Hematopoietic multipotent progenitor cell treated with erythropoietin and hydrocortisone succinate and interleukin-3 and kit ligand, for 6 days (in vitro differentiated cells): ENCODE measurements at regions not wholly inside any gene's neighbourhood (a gene's known extent, or its start where the extent isn't known, plus 50 kb on each side); places are given as distances from the start of the nearest gene placed in this dataset.
A peak's percentile ranks its signal among the peaks of the same experiment; 100 is the strongest.

Experiments
- DNase-seq: peaks from one replicate; pipeline ENCODE4 v3.0.0-alpha.2; 2015

DNA sequence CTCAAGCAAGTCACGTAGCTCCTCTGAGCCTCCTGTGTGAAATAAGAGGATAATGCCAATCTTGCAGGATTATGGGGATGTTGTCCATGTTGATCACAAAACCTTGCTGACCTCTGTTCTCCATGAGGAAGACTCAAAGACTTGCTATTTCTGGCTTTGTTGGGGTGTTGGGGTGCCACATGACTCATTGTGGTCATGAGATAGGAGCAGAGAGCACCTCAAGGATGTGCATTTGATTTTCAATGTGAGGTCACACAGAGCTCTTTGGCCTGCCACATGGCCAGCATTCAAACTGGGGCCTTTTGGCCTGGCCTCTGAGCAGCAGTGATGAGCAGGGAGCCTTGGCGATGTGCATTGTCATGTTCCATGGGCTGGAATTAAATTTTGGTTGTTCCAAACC, 380.3 kb downstream of the GADD45G start:
- DNase-seq, result no peak

- no peak for DNase-seq
Measured at GRCh38 chr9:89986190-89986589, 381.4 kb downstream of the GADD45G start.

GRCh38 chr9:89988458-89988857, 383.6 kb downstream of the GADD45G start:
- no peak for DNase-seq

- no peak for DNase-seq
Measured at GRCh38 chr9:89991204-89991790, 386.5 kb downstream of the GADD45G start.

DNA sequence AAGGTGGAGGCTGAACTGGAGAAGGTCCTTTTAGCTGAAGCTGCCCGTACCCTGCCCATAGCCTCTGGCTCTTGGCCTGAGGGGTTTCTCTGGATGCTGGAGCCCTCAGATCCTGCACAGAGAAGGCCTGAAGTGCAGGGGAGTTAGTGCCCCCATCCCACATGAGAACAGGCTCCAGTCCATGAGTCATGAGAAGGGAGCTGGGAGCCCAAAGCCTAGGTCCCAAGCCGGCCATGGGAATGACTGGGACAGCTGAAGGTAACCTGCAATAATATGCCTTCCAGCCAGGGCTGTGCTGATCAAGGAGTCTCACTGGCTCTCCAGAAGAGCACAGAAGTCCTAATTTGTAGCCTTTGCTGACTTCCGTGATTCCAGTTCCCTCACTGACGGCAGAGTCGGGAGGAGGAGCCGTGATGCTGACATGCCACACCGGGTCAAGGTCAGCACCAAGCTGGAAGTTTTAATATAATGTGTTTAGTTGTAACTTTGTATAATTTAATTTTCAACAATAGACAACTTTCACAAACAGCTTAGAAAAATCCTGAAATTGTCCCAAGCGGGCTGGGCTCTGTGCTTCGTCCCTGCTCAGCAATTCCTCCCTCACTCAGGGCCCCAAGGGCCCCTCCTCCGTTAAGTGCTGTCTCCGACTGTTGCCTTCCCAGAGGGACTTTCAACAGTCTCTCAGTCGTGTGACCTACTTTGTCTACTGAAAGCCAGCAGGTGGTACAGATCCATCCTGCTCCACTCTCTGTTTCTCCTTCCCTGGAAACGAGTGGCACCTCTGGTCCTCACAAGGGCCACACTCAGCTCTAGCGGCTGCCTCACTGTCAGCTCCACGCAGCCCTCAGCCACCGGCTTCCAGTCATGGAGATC, 387.8 kb downstream of the GADD45G start:
- DNase-seq, result no peak

GRCh38 chr9:89993678-89994630, 389.1 kb downstream of the GADD45G start:
- peak; percentile 71 for DNase-seq

- no peak for DNase-seq
Measured at GRCh38 chr9:89994988-89995613, 390.3 kb downstream of the GADD45G start.

DNA sequence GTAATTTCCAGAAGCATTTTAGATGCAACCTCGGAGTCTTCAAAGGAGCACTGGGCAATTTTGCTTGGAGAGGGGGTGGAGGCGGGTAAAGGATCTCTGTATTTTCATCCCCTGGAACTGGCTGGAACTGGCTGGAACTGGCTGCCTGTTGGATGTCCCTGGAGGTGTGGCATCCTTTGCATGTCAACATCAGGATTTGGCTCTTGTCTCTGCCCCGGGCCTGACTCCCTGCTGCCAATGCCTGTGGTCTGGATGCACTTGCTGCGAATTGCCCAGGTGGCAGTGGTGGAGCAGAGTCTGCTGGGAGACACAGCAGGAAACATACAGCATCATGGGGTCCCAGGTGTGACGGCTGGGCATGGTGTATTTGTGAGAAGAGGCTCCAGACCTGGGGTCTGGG, 391.3 kb downstream of the GADD45G start:
- no peak for DNase-seq

GRCh38 chr9:89996773-89997172, 392.0 kb downstream of the GADD45G start:
- peak; percentile 24 for DNase-seq

DNA sequence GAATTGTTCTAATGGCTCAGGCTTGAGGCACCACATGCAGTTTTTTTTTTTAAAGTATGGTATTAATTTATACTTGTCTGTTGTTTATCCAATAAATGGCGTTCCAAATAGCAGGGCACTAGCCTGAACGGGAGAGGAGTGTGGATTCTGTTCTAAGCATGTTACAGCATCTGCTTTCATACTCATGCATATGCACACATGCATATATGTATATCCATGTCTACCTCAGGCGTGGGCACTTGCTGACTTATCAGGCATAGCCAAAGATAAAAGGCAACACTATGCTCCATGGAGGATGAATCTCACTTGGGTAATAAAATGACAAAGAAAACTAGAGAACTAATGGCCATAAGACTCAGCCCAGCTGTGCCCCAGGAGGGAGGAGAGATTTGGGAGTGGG, 393.8 kb downstream of the GADD45G start:
- DNase-seq, result no peak

DNA sequence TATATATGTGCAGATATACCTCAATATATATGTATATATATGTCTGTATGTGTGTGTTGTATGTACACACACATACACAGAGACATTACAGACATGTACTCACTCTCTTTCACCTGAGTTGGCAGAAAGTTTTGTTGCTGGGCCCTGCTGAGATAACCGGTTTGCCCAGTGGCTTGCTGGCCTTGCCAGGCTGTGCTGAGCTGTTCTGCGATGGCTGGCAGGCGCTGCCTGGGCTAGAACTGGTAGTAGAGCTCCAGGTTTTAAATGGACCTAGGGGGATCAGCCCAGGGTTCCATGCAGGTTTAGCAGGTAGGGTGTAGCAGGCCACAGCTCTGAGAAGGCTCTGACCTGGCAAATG, 394.3 kb downstream of the GADD45G start:
- DNase-seq, result no peak

DNA sequence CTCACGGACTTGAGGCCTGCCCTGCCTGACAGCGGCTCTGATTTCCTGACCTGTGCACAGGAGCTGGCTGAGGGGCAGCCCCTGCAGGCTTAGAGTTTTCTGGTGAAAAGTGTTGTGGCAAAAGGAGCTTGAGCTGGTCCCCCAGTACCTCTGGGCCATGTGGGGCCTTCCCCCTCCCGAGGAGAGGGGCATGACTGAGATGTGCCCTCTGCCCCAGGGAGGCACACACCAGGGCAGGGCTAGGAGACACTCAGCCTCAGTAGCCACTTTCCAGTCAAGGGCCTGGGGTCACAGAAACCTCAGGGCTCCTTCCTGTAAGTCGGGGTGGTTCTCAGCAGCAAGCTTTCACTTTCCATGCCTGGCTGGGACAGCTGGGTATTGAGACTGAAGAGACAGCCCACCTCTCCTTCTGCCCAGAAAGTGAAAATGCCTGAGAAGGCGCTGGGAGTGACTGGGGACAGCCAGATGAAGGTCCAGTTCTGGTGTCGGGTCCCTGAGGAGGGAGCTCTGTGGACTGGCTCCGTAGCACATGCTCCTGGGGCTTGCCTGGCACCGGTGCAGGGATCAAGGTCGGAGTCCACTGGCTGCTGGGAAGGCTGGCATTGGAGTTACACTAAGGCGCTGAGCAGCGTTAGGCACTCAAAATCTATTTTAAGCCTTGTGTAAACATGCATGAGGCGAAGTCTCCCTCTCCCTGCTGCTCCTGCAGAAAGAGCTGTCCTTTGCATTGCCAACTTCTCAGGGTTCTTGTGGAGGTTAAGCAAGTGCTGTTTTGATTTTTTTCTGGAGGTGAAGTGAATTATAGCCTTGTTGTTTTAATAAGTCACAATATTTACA, 394.9 kb downstream of the GADD45G start:
- DNase-seq, result no peak

DNA sequence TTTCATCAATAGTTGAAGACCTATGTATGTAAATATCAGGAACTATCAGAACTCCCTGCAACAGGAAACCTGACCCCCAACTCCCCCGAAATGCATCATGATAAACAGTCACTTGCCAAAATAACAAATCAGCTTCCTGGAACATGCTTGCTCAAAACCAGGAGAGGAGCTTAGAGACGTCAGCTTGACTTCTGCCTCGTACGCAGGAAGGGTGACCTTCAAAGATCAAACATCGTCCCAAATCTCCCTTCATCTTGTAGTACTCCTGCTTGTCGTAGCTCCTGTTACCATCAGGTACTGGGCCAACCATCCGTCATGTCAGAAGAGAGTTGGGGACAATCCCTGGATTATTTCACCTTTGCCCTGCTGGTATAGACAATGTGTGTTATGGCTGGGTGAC, 396.1 kb downstream of the GADD45G start:
- DNase-seq, result no peak

- DNase-seq, result no peak
Measured at GRCh38 chr9:90001747-90002146, 396.9 kb downstream of the GADD45G start.

- no peak for DNase-seq
Measured at GRCh38 chr9:90002397-90003271, 397.8 kb downstream of the GADD45G start.

DNA sequence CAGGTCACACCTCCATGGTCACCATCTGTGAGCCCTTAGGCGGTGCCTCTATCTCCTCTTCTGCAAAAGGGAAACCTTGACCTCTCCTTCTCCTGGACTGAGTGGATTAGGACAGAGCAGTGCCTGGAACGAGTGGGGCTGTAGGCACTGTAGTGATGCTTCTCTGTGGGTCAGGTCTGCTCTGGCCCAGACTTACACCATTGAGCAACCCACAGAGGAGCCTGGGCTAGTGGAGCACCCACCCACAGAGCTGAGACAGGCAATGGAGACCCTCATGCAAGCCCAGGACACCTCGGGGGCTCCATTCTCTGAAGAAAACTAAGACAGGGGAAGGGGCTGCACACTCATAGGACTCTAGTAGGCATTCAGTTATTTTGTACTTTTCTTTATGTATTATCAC, 400.6 kb downstream of the GADD45G start:
- DNase-seq, result no peak

GRCh38 chr9:90007516-90008440, 403.0 kb downstream of the GADD45G start:
- DNase-seq, result no peak

DNA sequence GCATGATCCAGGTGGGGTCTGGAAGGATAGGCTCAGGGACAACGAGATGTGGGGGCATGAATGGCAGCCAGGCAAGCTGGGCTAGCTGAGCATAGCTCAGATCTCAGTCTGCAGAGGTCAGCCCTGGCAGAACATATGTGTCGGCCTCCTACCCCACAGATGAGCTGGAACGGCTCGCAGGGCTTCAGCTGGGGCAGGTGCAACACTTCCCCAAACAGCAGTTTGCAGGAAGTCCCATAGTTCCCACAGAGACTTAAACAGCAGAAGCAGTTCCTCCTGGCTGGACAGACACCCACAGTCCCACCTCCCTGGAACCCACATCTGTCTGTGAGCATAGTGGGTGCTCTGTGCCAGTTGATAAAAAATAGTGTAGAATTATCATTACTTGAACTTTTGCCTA, 404.6 kb downstream of the GADD45G start:
- DNase-seq, result peak; percentile 35

GRCh38 chr9:90010793-90011192, 406.0 kb downstream of the GADD45G start:
- DNase-seq, result no peak

GRCh38 chr9:90012949-90013348, 408.1 kb downstream of the GADD45G start:
- no peak for DNase-seq
